Left lung (tissue), 4 donors: ENCODE measurements at regions not wholly inside any gene's neighbourhood (a gene's known extent, or its start where the extent isn't known, plus 50 kb on each side); places are given as distances from the start of the nearest gene placed in this dataset.

Source experiments
- ATAC-seq: fragments of 200-7000 bp; cut with Tn5 transposase; one replicate; pipeline ENCODE4 v1.9.1; 2020; ENCODE audit warnings: moderate library complexity
- DNase-seq, 4 donors: peaks; one replicate each; pipeline ENCODE4 v3.0.0-alpha.2; 2013 to 2020
- H3K27ac ChIP-seq, 2 donors: fragments of 200-600 bp; sonication (generic) in 1 of 2; one replicate each; pipeline versions ENCODE4 v1.5.0 to v1.8.0; 2020 to 2021
- H3K27me3 ChIP-seq, 2 donors: fragments of 200-600 bp; sonication (generic) in 1 of 2; one replicate each; pipeline versions ENCODE4 v1.5.0 to v1.8.0; 2020 to 2021
- H3K36me3 ChIP-seq, 2 donors: fragments of 200-600 bp; sonication (generic) in 1 of 2; one replicate each; pipeline versions ENCODE4 v1.5.0 to v1.8.0; 2020 to 2021
- H3K4me1 ChIP-seq, 2 donors: fragments of 200-600 bp; one replicate each; pipeline ENCODE4 v1.8.0; 2021
- H3K4me3 ChIP-seq, 2 donors: fragments of 200-600 bp; sonication (generic) in 1 of 2; one replicate each; pipeline versions ENCODE4 v1.5.0 to v1.8.0; 2020 to 2021; ENCODE audit warnings: mild to moderate bottlenecking in 1 of 2
- H3K9me3 ChIP-seq, 2 donors: fragments of 200-600 bp; sonication (generic) in 1 of 2; one replicate each; pipeline versions ENCODE4 v1.5.0 to v1.8.0; 2020 to 2021
- CTCF ChIP-seq, 2 donors: fragments of 200-600 bp; sonication (generic) in 1 of 2; IDR thresholded peaks; one replicate each; pipeline versions ENCODE4 v1.5.0 to v1.8.0; 2021; ENCODE audit warnings: antibody characterized with exemption in 2 of 2
- intact Hi-C, 2 donors: fragments of 100-400 bp; cut with DNase I; formaldehyde crosslinking; loops; one replicate each; pipeline versions ENCODE4 v1.11.2 to v1.14.2; 2022
- donor health status: DM: no; HTN: yes; CAD: no.
- donor health status: DM: no; HTN: no; CAD: no.

DNA sequence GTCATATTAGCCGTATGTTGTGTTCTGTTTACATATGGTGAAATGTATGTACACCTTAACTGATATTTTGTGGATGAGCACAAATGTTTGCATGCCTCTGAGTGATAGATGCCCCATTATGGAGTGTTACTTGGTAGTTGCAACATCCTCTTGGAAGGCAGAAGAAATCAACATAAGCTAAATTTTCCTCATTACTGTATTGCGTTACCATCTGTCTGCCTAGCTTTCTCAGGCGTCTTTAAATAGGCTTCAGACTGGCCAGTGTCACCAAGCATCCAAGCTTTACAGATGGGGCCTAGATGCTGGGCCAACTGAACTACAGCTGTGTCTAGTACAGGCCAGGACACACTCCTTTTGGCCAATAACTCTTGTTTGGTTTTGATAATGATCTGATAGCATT, 250.6 kb downstream of the SAMD5 start:
- no peak overlapping the region for H3K27ac ChIP-seq
- no peaks in the 10 kb centered on the region for H3K27me3 ChIP-seq
- H3K36me3 ChIP-seq, result no peaks in the 10 kb centered on the region
- peak in 2 of 4 donors; percentile 92 to 94 for DNase-seq
- no peak overlapping the region for H3K4me3 ChIP-seq
- ATAC-seq, result peak; percentile 59
- H3K9me3 ChIP-seq, result no peaks in the 10 kb centered on the region
- TF ChIP-seq CTCF (IDR thresholded peaks at IDR 0.05), result no peak
- intact Hi-C loops, result no loop called here
- no peaks in the 10 kb centered on the region for H3K4me1 ChIP-seq

DNA sequence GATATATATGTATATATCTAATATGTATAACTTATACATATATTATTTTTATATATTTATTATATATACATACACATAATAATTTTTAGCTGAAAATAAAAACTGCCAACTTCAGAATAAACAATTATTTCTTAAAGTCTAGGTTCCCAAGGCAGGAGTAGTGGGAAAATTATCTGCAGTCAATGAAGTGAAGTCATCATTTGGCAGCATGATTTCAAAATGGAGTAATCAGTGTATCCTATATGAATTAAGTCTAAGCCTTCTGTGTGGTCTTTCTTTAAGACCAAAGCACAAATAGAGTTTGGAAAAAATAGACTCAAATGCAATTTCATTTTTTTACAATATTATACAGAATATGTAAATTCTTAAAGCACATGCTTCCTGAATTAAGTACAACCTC, 251.0 kb downstream of the SAMD5 start:
- DNase-seq (peak in 2 of 4 donors; percentile 60 to 77), ATAC-seq (no peak)
- H3K27ac ChIP-seq, result no peak overlapping the region
- intact Hi-C loops, result no loop called here
- no peaks in the 10 kb centered on the region for H3K4me1 ChIP-seq
- TF ChIP-seq CTCF (IDR thresholded peaks at IDR 0.05), result no peak
- no peaks in the 10 kb centered on the region for H3K36me3 ChIP-seq
- H3K27me3 ChIP-seq, result no peaks in the 10 kb centered on the region
- no peaks in the 10 kb centered on the region for H3K9me3 ChIP-seq
- H3K4me3 ChIP-seq, result no peak overlapping the region

DNA sequence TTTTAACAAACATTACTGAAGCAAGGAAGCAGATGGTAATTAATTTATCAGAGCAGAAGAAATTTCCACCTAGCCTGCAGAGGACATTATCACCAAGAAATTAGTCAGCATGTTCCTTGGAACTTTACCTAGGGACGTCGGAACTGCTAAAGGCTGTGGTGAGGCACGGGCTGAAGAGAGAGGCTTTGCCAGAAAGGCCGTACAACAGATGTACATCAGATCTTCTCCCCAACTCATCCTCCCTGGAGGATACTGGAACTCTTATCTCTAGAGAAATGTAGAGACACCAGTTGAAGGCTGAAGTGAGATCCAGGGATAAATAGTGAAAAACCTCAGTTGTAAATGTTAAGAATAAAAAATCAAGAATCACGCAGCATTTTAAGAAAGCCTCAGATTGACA, 257.1 kb downstream of the SAMD5 start:
- Histone ChIP-seq H3K27ac (no peak overlapping the region), H3K4me3 (no peak overlapping the region), H3K9me3 (no peaks in the 10 kb centered on the region), H3K4me1 (no peaks in the 10 kb centered on the region), H3K36me3 (no peaks in the 10 kb centered on the region), H3K27me3 (no peaks in the 10 kb centered on the region)
- DNase-seq, result no peak
- intact Hi-C loops, result no loop called here
- TF ChIP-seq CTCF (IDR thresholded peaks at IDR 0.05), result no peak
- no peak for ATAC-seq

- H3K27ac ChIP-seq, result no peak overlapping the region
- DNase-seq, result no peak
- no peaks in the 10 kb centered on the region for H3K36me3 ChIP-seq
- TF ChIP-seq CTCF (IDR thresholded peaks at IDR 0.05), result no peak
- intact Hi-C loops, result no loop called here
- no peak overlapping the region for H3K4me3 ChIP-seq
- no peaks in the 10 kb centered on the region for H3K9me3 ChIP-seq
- no peak for ATAC-seq
- no peaks in the 10 kb centered on the region for H3K4me1 ChIP-seq
- no peaks in the 10 kb centered on the region for H3K27me3 ChIP-seq
Measured at GRCh38 chr6:147768969-147769368, 260.5 kb downstream of the SAMD5 start.

- no peaks in the 10 kb centered on the region for H3K27me3 ChIP-seq
- no peak for ATAC-seq
- intact Hi-C loops, result no loop called here
- no peak for TF ChIP-seq CTCF (IDR thresholded peaks at IDR 0.05)
- H3K27ac ChIP-seq, result no peak overlapping the region
- no peaks in the 10 kb centered on the region for H3K9me3 ChIP-seq
- H3K4me1 ChIP-seq, result no peaks in the 10 kb centered on the region
- DNase-seq, result no peak
- no peaks in the 10 kb centered on the region for H3K36me3 ChIP-seq
- no peak overlapping the region for H3K4me3 ChIP-seq
Measured at GRCh38 chr6:147769496-147770087, 261.1 kb downstream of the SAMD5 start.
